Keratinocyte (primary cell): ENCODE measurements at regions not wholly inside any gene's neighbourhood (a gene's known extent, or its start where the extent isn't known, plus 50 kb on each side); places are given as distances from the start of the nearest gene placed in this dataset.

ENCODE experiments used
- CTCF ChIP-seq, 3 experiments: IDR thresholded peaks in 1 of 3; conservative IDR thresholded peaks in 1 of 3; optimal IDR thresholded peaks in 1 of 3; 2 replicates in 2 of 3; 3 replicates in 1 of 3; pipeline versions ENCODE3 to v1.5.1; 2011; ENCODE audit warnings: low read length in 3 of 3, mild to moderate bottlenecking in 3 of 3, moderate library complexity in 2 of 3, control low read depth in 1 of 3, inconsistent platforms in 1 of 3; ENCODE audit not compliant: insufficient read depth in 2 of 3; ENCODE audit errors: extremely low read depth in 1 of 3
- EZH2 ChIP-seq: IDR thresholded peaks from one replicate; pipeline ENCODE4 v1.6.1; 2012; ENCODE audit warnings: inconsistent platforms, mild to moderate bottlenecking, low read length, moderate library complexity

GRCh38 chr10:64007157-64007556 is 486.0 kb downstream of the REEP3 start:
- TF ChIP-seq CTCF (optimal IDR thresholded peaks at IDR 0.05 in 1 of 3, IDR thresholded peaks at IDR 0.05 in 1 of 3, conservative IDR thresholded peaks at IDR 0.05 in 1 of 3; ENCODE audit: extremely low read depth in 1 of 3, insufficient read depth in 2 of 3, low read length in 3 of 3) (no peak), EZH2 (no peak)
